Activated CD8-positive, alpha-beta memory T cell treated with anti-CD3 and anti-CD28 coated beads, Interleukin-2, amount 10 ng/mL, durations not matched to agents 7 days and 5 days (primary cell): ENCODE measurements at regions not wholly inside any gene's neighbourhood (a gene's known extent, or its start where the extent isn't known, plus 50 kb on each side); places are given as distances from the start of the nearest gene placed in this dataset.

Experiments used
- ATAC-seq: fragments of 150-1000 bp; cut with Tn5 transposase; one replicate; pipeline ENCODE4 v1.10.0; 2021; ENCODE audit warnings: moderate library complexity
- CTCF ChIA-PET: fragments of 350-600 bp; sonication (Branson Sonifier 250); formaldehyde crosslinking; loops from one replicate; lab custom pipeline; 2021; ENCODE audit warnings: antibody characterized with exemption; lab: Charles Lee
- DNase-seq: peaks from one replicate; pipeline ENCODE4 v3.0.0-alpha.2; 2020
- H3K27ac Mint-ChIP-seq: one replicate; pipeline ENCODE4 v1.8.0; 2021; ENCODE audit warnings: mild to moderate bottlenecking, mixed read lengths
- H3K27me3 Mint-ChIP-seq: one replicate; pipeline ENCODE4 v1.8.0; 2021; ENCODE audit warnings: mixed read lengths
- H3K36me3 Mint-ChIP-seq: one replicate; pipeline ENCODE4 v1.8.0; 2021; ENCODE audit warnings: mild to moderate bottlenecking, mixed read lengths
- H3K4me1 Mint-ChIP-seq: one replicate; pipeline ENCODE4 v1.8.0; 2021; ENCODE audit warnings: mixed read lengths
- H3K4me3 Mint-ChIP-seq: one replicate; pipeline ENCODE4 v1.8.0; 2021; ENCODE audit warnings: mild to moderate bottlenecking, moderate library complexity, mixed read lengths
- H3K9me3 Mint-ChIP-seq: one replicate; pipeline ENCODE4 v1.8.0; 2022; ENCODE audit warnings: low read depth, mixed read lengths

GRCh38 chr2:59932341-59932740 lies 621.1 kb downstream of the BCL11A start:
- ATAC-seq (no peak), DNase-seq (no peak)
- Mint-ChIP-seq H3K27me3 (no peaks in the 10 kb centered on the region), H3K9me3 (peaks cover 2% of the 10 kb centered on the region), H3K36me3 (no peaks in the 10 kb centered on the region), H3K27ac (no peak overlapping the region), H3K4me1 (no peaks in the 10 kb centered on the region), H3K4me3 (no peak overlapping the region)
- CTCF ChIA-PET: no interaction called here

- ATAC-seq: no peak
- CTCF ChIA-PET: no interaction called here
- Mint-ChIP-seq H3K4me3 (no peak overlapping the region), H3K27ac (no peak overlapping the region), H3K27me3 (no peaks in the 10 kb centered on the region), H3K9me3 (peaks cover 2% of the 10 kb centered on the region), H3K36me3 (no peaks in the 10 kb centered on the region), H3K4me1 (no peaks in the 10 kb centered on the region)
- DNase-seq: no peak
Observed at GRCh38 chr2:59930430-59930829, 623.0 kb downstream of the BCL11A start.

- no peaks in the 10 kb centered on the region for H3K27me3 Mint-ChIP-seq
- no peak overlapping the region for H3K4me3 Mint-ChIP-seq
- ATAC-seq: no peak
- CTCF ChIA-PET: no interaction called here
- H3K36me3 Mint-ChIP-seq: no peaks in the 10 kb centered on the region
- H3K9me3 Mint-ChIP-seq: no peaks in the 10 kb centered on the region
- H3K27ac Mint-ChIP-seq: no peak overlapping the region
- H3K4me1 Mint-ChIP-seq: no peaks in the 10 kb centered on the region
- no peak for DNase-seq
Observed at GRCh38 chr2:59926731-59927130, 626.7 kb downstream of the BCL11A start.

GRCh38 chr2:59925321-59925720 lies 628.1 kb downstream of the BCL11A start:
- DNase-seq: no peak
- H3K9me3 Mint-ChIP-seq: no peaks in the 10 kb centered on the region
- ATAC-seq: no peak
- H3K4me1 Mint-ChIP-seq: no peaks in the 10 kb centered on the region
- H3K27me3 Mint-ChIP-seq: no peaks in the 10 kb centered on the region
- no peak overlapping the region for H3K27ac Mint-ChIP-seq
- CTCF ChIA-PET: no interaction called here
- no peaks in the 10 kb centered on the region for H3K36me3 Mint-ChIP-seq
- H3K4me3 Mint-ChIP-seq: no peak overlapping the region

GRCh38 chr2:59924346-59924745 lies 629.1 kb downstream of the BCL11A start:
- CTCF ChIA-PET: no interaction called here
- ATAC-seq: no peak

GRCh38 chr2:59922450-59922849 lies 631.0 kb downstream of the BCL11A start:
- Mint-ChIP-seq H3K27me3 (no peaks in the 10 kb centered on the region), H3K4me1 (peaks cover 3% of the 10 kb centered on the region), H3K4me3 (no peak overlapping the region), H3K36me3 (no peaks in the 10 kb centered on the region), H3K27ac (no peak overlapping the region), H3K9me3 (no peaks in the 10 kb centered on the region)
- DNase-seq: no peak
- ATAC-seq: no peak
- CTCF ChIA-PET: no interaction called here

More at GRCh38 chr2:59924346-59924745, 629.1 kb downstream of the BCL11A start:
- H3K4me1 Mint-ChIP-seq: peaks cover 3% of the 10 kb centered on the region
- no peak overlapping the region for H3K27ac Mint-ChIP-seq
- DNase-seq: no peak
- H3K9me3 Mint-ChIP-seq: no peaks in the 10 kb centered on the region
- no peaks in the 10 kb centered on the region for H3K27me3 Mint-ChIP-seq
- no peak overlapping the region for H3K4me3 Mint-ChIP-seq
- H3K36me3 Mint-ChIP-seq: no peaks in the 10 kb centered on the region

GRCh38 chr2:59921743-59922142 lies 631.7 kb downstream of the BCL11A start:
- DNase-seq (no peak), ATAC-seq (no peak)
- no peaks in the 10 kb centered on the region for H3K9me3 Mint-ChIP-seq
- H3K36me3 Mint-ChIP-seq: no peaks in the 10 kb centered on the region
- CTCF ChIA-PET: no interaction called here
- H3K27ac Mint-ChIP-seq: no peak overlapping the region
- no peak overlapping the region for H3K4me3 Mint-ChIP-seq
- no peaks in the 10 kb centered on the region for H3K27me3 Mint-ChIP-seq
- H3K4me1 Mint-ChIP-seq: peaks cover 3% of the 10 kb centered on the region

GRCh38 chr2:59920961-59921360 lies 632.5 kb downstream of the BCL11A start:
- no peak overlapping the region for H3K27ac Mint-ChIP-seq
- H3K4me3 Mint-ChIP-seq: no peak overlapping the region
- no peaks in the 10 kb centered on the region for H3K9me3 Mint-ChIP-seq
- peaks cover 3% of the 10 kb centered on the region for H3K4me1 Mint-ChIP-seq
- ATAC-seq (no peak), DNase-seq (no peak)
- no peaks in the 10 kb centered on the region for H3K36me3 Mint-ChIP-seq
- CTCF ChIA-PET: no interaction called here
- H3K27me3 Mint-ChIP-seq: no peaks in the 10 kb centered on the region

GRCh38 chr2:59920307-59920706 lies 633.1 kb downstream of the BCL11A start:
- CTCF ChIA-PET: no interaction called here
- Mint-ChIP-seq H3K27me3 (no peaks in the 10 kb centered on the region), H3K4me3 (no peak overlapping the region), H3K9me3 (no peaks in the 10 kb centered on the region), H3K27ac (no peak overlapping the region), H3K36me3 (no peaks in the 10 kb centered on the region), H3K4me1 (peaks cover 3% of the 10 kb centered on the region)
- DNase-seq (no peak), ATAC-seq (no peak)

GRCh38 chr2:59919579-59919978 lies 633.9 kb downstream of the BCL11A start:
- CTCF ChIA-PET: no interaction called here
- ATAC-seq: no peak
- H3K9me3 Mint-ChIP-seq: no peaks in the 10 kb centered on the region
- no peaks in the 10 kb centered on the region for H3K27me3 Mint-ChIP-seq
- H3K4me3 Mint-ChIP-seq: no peak overlapping the region
- no peak overlapping the region for H3K27ac Mint-ChIP-seq
- H3K36me3 Mint-ChIP-seq: no peaks in the 10 kb centered on the region
- H3K4me1 Mint-ChIP-seq: peaks cover 3% of the 10 kb centered on the region
- DNase-seq: no peak

GRCh38 chr2:59912042-59912441 lies 641.4 kb downstream of the BCL11A start:
- CTCF ChIA-PET: no interaction called here
- Mint-ChIP-seq H3K27me3 (no peaks in the 10 kb centered on the region), H3K9me3 (no peaks in the 10 kb centered on the region), H3K4me1 (no peaks in the 10 kb centered on the region), H3K36me3 (no peaks in the 10 kb centered on the region), H3K4me3 (no peak overlapping the region), H3K27ac (no peak overlapping the region)
- ATAC-seq: no peak
- DNase-seq: no peak

GRCh38 chr2:59910166-59910565 lies 643.3 kb downstream of the BCL11A start:
- DNase-seq (no peak), ATAC-seq (no peak)
- no peak overlapping the region for H3K27ac Mint-ChIP-seq
- CTCF ChIA-PET: no interaction called here
- no peaks in the 10 kb centered on the region for H3K4me1 Mint-ChIP-seq
- no peaks in the 10 kb centered on the region for H3K27me3 Mint-ChIP-seq
- H3K36me3 Mint-ChIP-seq: no peaks in the 10 kb centered on the region
- no peaks in the 10 kb centered on the region for H3K9me3 Mint-ChIP-seq
- H3K4me3 Mint-ChIP-seq: no peak overlapping the region

GRCh38 chr2:59909147-59909546 lies 644.3 kb downstream of the BCL11A start:
- no peak overlapping the region for H3K27ac Mint-ChIP-seq
- H3K4me3 Mint-ChIP-seq: no peak overlapping the region
- H3K36me3 Mint-ChIP-seq: no peaks in the 10 kb centered on the region
- ATAC-seq (no peak), DNase-seq (no peak)
- H3K9me3 Mint-ChIP-seq: no peaks in the 10 kb centered on the region
- H3K27me3 Mint-ChIP-seq: no peaks in the 10 kb centered on the region
- H3K4me1 Mint-ChIP-seq: no peaks in the 10 kb centered on the region
- CTCF ChIA-PET: no interaction called here

- no peak overlapping the region for H3K27ac Mint-ChIP-seq
- H3K36me3 Mint-ChIP-seq: no peaks in the 10 kb centered on the region
- no peak for ATAC-seq
- H3K27me3 Mint-ChIP-seq: no peaks in the 10 kb centered on the region
- no peaks in the 10 kb centered on the region for H3K4me1 Mint-ChIP-seq
- DNase-seq: no peak
- CTCF ChIA-PET: no interaction called here
- H3K4me3 Mint-ChIP-seq: no peak overlapping the region
- H3K9me3 Mint-ChIP-seq: no peaks in the 10 kb centered on the region
Observed at GRCh38 chr2:59905731-59906130, 647.7 kb downstream of the BCL11A start.

GRCh38 chr2:59903994-59904544 lies 649.4 kb downstream of the BCL11A start:
- ATAC-seq (no peak), DNase-seq (no peak)
- no peaks in the 10 kb centered on the region for H3K36me3 Mint-ChIP-seq
- H3K27ac Mint-ChIP-seq: no peak overlapping the region
- H3K9me3 Mint-ChIP-seq: no peaks in the 10 kb centered on the region
- H3K27me3 Mint-ChIP-seq: no peaks in the 10 kb centered on the region
- no peaks in the 10 kb centered on the region for H3K4me1 Mint-ChIP-seq
- CTCF ChIA-PET: no interaction called here
- H3K4me3 Mint-ChIP-seq: no peak overlapping the region
